IMR-90 (cell line): ENCODE measurements at regions not wholly inside any gene's neighbourhood (a gene's known extent, or its start where the extent isn't known, plus 50 kb on each side); places are given as distances from the start of the nearest gene placed in this dataset.

Experiments
- ATAC-seq: fragments of 200-7000 bp; cut with Tn5 transposase; 2 replicates; pipeline ENCODE4 v1.9.1; 2020; ENCODE audit warnings: low read depth, mild to moderate bottlenecking, moderate library complexity
- BruUV-seq: library from RNA; stranded (reverse); fragments of 400-500 nt; replicated peaks from 2 replicates; lab custom pipeline; 2021; lab: Mats Ljungman, UMichigan
- CTCF ChIA-PET: fragments of 300-600 bp; formaldehyde crosslinking; extraction: SDS; loops from one replicate; lab custom pipeline; 2021; ENCODE audit warnings: antibody characterized with exemption; lab: Yijun Ruan, JAX
- POLR2A ChIA-PET: fragments of 300-600 bp; sonication (Branson Sonifier 250); formaldehyde crosslinking; loops from one replicate; lab custom pipeline; 2022; ENCODE audit warnings: antibody characterized with exemption; ENCODE audit not compliant: unreplicated experiment; lab: Charles Lee
- DNase-seq: peaks from one replicate; pipeline ENCODE4 v3.0.0; 2013
- H2AFZ ChIP-seq: replicated peaks from 2 replicates; pipeline ENCODE3; 2013; ENCODE audit warnings: low read length, mild to moderate bottlenecking; ENCODE audit not compliant: poor library complexity
- H2AK5ac ChIP-seq: 2 replicates; pipeline ENCODE4 v1.6.1; 2013; ENCODE audit warnings: low read depth, low read length, inconsistent platforms
- H2AK9ac ChIP-seq: replicated peaks from 2 replicates; pipeline ENCODE3; 2013; ENCODE audit warnings: mild to moderate bottlenecking, low read depth, low read length, moderate library complexity; ENCODE audit not compliant: poor library complexity
- H2BK120ac ChIP-seq: 2 replicates; pipeline ENCODE4 v1.6.1; 2013; ENCODE audit warnings: low read depth, low read length, inconsistent platforms
- H2BK15ac ChIP-seq: 3 replicates; pipeline ENCODE4 v1.6.1; 2013; ENCODE audit warnings: low read depth, low read length, inconsistent platforms
- H2BK20ac ChIP-seq: 2 replicates; pipeline ENCODE4 v1.6.1; 2013; ENCODE audit warnings: low read depth, mild to moderate bottlenecking, inconsistent platforms, low read length, moderate library complexity
- H2BK5ac ChIP-seq: 2 replicates; pipeline ENCODE4 v1.6.1; 2013; ENCODE audit warnings: mild to moderate bottlenecking, low read depth, low read length, inconsistent platforms; ENCODE audit not compliant: poor library complexity, severe bottlenecking
- H3K14ac ChIP-seq: replicated peaks from 2 replicates; pipeline ENCODE4 v1.6.1; 2013; ENCODE audit warnings: low read depth, low read length, inconsistent platforms
- H3K18ac ChIP-seq: 2 replicates; pipeline ENCODE4 v1.6.1; 2013; ENCODE audit warnings: low read depth, low read length, control low read depth
- H3K23ac ChIP-seq: 2 replicates; pipeline ENCODE4 v1.6.1; 2013; ENCODE audit warnings: low read depth, low read length, inconsistent platforms
- H3K27ac ChIP-seq: 2 replicates; pipeline ENCODE4 v1.5.1; 2013; ENCODE audit warnings: mild to moderate bottlenecking, control low read depth, low read length; ENCODE audit not compliant: insufficient read depth
- H3K27me3 ChIP-seq: 2 replicates; pipeline ENCODE4 v1.6.1; 2013; ENCODE audit warnings: low read length; ENCODE audit not compliant: control insufficient read depth, insufficient read depth
- H3K36me3 ChIP-seq: 2 replicates; pipeline ENCODE4 v1.6.1; 2013; ENCODE audit warnings: low read length, mixed read lengths; ENCODE audit not compliant: control insufficient read depth, insufficient read depth
- H3K4ac ChIP-seq: 2 replicates; pipeline ENCODE4 v1.6.1; 2013; ENCODE audit warnings: low read depth, low read length, inconsistent platforms
- H3K4me1 ChIP-seq: 2 replicates; pipeline ENCODE4 v1.6.1; 2013; ENCODE audit warnings: low read length, mixed read lengths; ENCODE audit not compliant: control insufficient read depth, insufficient read depth
- H3K4me2 ChIP-seq: 2 replicates; pipeline ENCODE4 v1.6.1; 2013; ENCODE audit warnings: low read depth, mild to moderate bottlenecking, control low read depth, low read length, moderate library complexity
- H3K4me3 ChIP-seq: 2 replicates; pipeline ENCODE4 v1.5.1; 2013; ENCODE audit warnings: low read depth, mild to moderate bottlenecking, control low read depth, low read length, moderate library complexity; ENCODE audit not compliant: insufficient read depth
- H3K56ac ChIP-seq: 2 replicates; pipeline ENCODE4 v1.6.1; 2013; ENCODE audit warnings: low read length, inconsistent platforms; ENCODE audit not compliant: insufficient read depth; ENCODE audit errors: extremely low read depth
- H3K79me1 ChIP-seq, 2 experiments: 2 replicates each; pipeline ENCODE4 v1.6.1; 2013; ENCODE audit warnings: low read length in 2 of 2, inconsistent platforms in 1 of 2, low read depth in 1 of 2
- H3K9ac ChIP-seq: 2 replicates; pipeline ENCODE4 v1.6.1; 2013; ENCODE audit warnings: low read depth, low read length, control low read depth
- H3K9me1 ChIP-seq: 2 replicates; pipeline ENCODE4 v1.6.1; 2013; ENCODE audit warnings: low read length, inconsistent platforms; ENCODE audit not compliant: insufficient read depth
- H3K9me3 ChIP-seq: 2 replicates; pipeline ENCODE4 v1.6.1; 2013; ENCODE audit warnings: low read length; ENCODE audit not compliant: control insufficient read depth, insufficient read depth
- H4K20me1 ChIP-seq: 2 replicates; pipeline ENCODE4 v1.6.1; 2013; ENCODE audit warnings: low read length, inconsistent platforms; ENCODE audit not compliant: insufficient read depth
- H4K5ac ChIP-seq: 2 replicates; pipeline ENCODE4 v1.6.1; 2013; ENCODE audit warnings: mild to moderate bottlenecking, low read depth, low read length, control low read depth
- H4K8ac ChIP-seq, 2 experiments: 2 replicates each; pipeline ENCODE4 v1.6.1; 2013; ENCODE audit warnings: low read depth in 2 of 2, low read length in 2 of 2, control low read depth in 1 of 2, inconsistent platforms in 1 of 2
- H4K91ac ChIP-seq: 2 replicates; pipeline ENCODE4 v1.6.1; 2013; ENCODE audit warnings: low read depth, low read length, inconsistent platforms; ENCODE audit not compliant: insufficient read depth
- BHLHE40 ChIP-seq: fragments of 150-350 bp; IDR thresholded peaks from 2 replicates; pipeline ENCODE4 v1.6.1; 2016; ENCODE audit warnings: mild to moderate bottlenecking, low read depth, low read length
- CEBPB ChIP-seq: IDR thresholded peaks from 2 replicates; pipeline ENCODE4 v1.6.1; 2012; ENCODE audit warnings: low read depth, low read length, improper control_type of control experiment
- CHD1 ChIP-seq: IDR thresholded peaks from 2 replicates; pipeline ENCODE4 v1.6.1; 2012; ENCODE audit warnings: low read depth, low read length, improper control_type of control experiment
- FOS ChIP-seq: fragments of 150-350 bp; IDR thresholded peaks from 2 replicates; pipeline ENCODE4 v1.6.1; 2016; ENCODE audit warnings: low read depth, low read length
- MAFK ChIP-seq: IDR thresholded peaks from 2 replicates; pipeline ENCODE4 v1.6.1; 2012; ENCODE audit warnings: low read depth, low read length, improper control_type of control experiment
- MAZ ChIP-seq: IDR thresholded peaks from 2 replicates; pipeline ENCODE4 v1.6.1; 2012; ENCODE audit warnings: low read depth, mild to moderate bottlenecking, low read length, improper control_type of control experiment, moderate library complexity, borderline replicate concordance
- MXI1 ChIP-seq: IDR thresholded peaks from 2 replicates; pipeline ENCODE4 v1.6.1; 2012; ENCODE audit warnings: low read depth, mild to moderate bottlenecking, low read length, moderate library complexity, borderline replicate concordance
- NFE2L2 ChIP-seq: fragments of 150-350 bp; IDR thresholded peaks from 2 replicates; pipeline ENCODE4 v1.6.1; 2016; ENCODE audit warnings: low read depth, mild to moderate bottlenecking, low read length
- POLR2A ChIP-seq: IDR thresholded peaks from 2 replicates; pipeline ENCODE4 v1.6.1; 2012; ENCODE audit warnings: mild to moderate bottlenecking, low read depth, low read length
- RAD21 ChIP-seq: IDR thresholded peaks from 2 replicates; pipeline ENCODE4 v1.6.1; 2012; ENCODE audit warnings: low read length, improper control_type of control experiment
- RCOR1 ChIP-seq: IDR thresholded peaks from 2 replicates; pipeline ENCODE4 v1.6.1; 2012; ENCODE audit warnings: mild to moderate bottlenecking, low read length, improper control_type of control experiment; ENCODE audit not compliant: insufficient replicate concordance
- RFX5 ChIP-seq: IDR thresholded peaks from 2 replicates; pipeline ENCODE4 v1.8.0; 2012; ENCODE audit warnings: low read depth, mild to moderate bottlenecking, low read length, moderate library complexity
- SMC3 ChIP-seq: fragments of 150-350 bp; IDR thresholded peaks from 2 replicates; pipeline ENCODE4 v1.6.1; 2016; ENCODE audit warnings: low read depth, mild to moderate bottlenecking, antibody characterized with exemption, low read length, moderate library complexity
- WGBS, 2 experiments: methylation state at CpG; one replicate each; pipeline versions ENCODE4 v1.1.5 to v1.1.7; 2013; ENCODE audit warnings: missing lambda C conversion rate in 2 of 2; ENCODE audit not compliant: insufficient read length in 1 of 2; ENCODE audit errors: extremely low coverage in 2 of 2; 5-methylcytosine and 5-hydroxymethylcytosine counted together
- dilution Hi-C: fragments of 300-500 bp; cut with HindIII; formaldehyde crosslinking; loops from one replicate; pipeline ENCODE4 v1.14.3; 2018; ENCODE audit warnings: low sequenced_read_pairs; ENCODE audit not compliant: unreplicated experiment
- in situ Hi-C: fragments of 300-500 bp; cut with MboI; formaldehyde crosslinking; loops from 3 replicates; pipeline ENCODE4 v1.14.3; 2019; ENCODE audit warnings: low sequenced_read_pairs, inconsistent platforms, mixed read lengths
- intact Hi-C: fragments of 100-400 bp; cut with micrococcal nuclease; formaldehyde crosslinking; loops from 2 replicates; pipeline ENCODE4 v1.10.0; 2022
- TF ChIP-seq, protein P1 (sequence below): fragments of 150-350 bp; IDR thresholded peaks from 2 replicates; pipeline ENCODE4 v1.6.1; 2017; ENCODE audit warnings: mild to moderate bottlenecking, antibody characterized with exemption, low read length, low read depth
- TF ChIP-seq, protein P2 (sequence below): conservative IDR thresholded peaks from 2 replicates; pipeline ENCODE4 v1.5.1; 2012; ENCODE audit warnings: mild to moderate bottlenecking, low read depth, low read length, improper control_type of control experiment
- TF ChIP-seq, protein P3 (sequence below): fragments of 150-350 bp; IDR thresholded peaks from 2 replicates; pipeline ENCODE4 v1.6.1; 2016; ENCODE audit warnings: low read depth, mild to moderate bottlenecking, low read length, moderate library complexity, borderline replicate concordance

DNA sequence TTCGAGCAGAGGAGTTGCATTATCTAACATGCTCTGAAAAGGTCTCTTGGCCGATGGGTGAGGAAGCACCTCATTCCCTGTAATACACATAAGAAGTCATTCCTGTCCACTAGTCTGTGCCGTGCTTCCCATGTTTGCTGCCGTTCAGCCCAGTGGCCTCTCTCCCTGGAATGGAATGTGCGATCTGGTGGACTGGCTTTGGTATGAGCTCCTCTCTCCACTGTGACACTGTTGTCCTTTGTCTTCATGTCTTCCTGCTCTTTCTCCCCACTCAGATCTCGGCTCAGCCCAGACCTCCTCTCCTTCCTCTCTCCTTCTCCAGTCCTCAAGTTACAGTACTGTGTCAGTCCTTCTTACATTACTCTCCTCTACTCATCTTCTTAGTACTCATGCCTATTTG, 192.8 kb upstream of the KLF6 start:
- Histone ChIP-seq H3K23ac (peak overlapping the region; percentile 67; the same call in 1 of the 2 replicates), H3K27ac (no peak overlapping the region), H4K91ac (peak overlapping the region; percentile 41), H2BK20ac (peak overlapping the region; percentile 79), H3K18ac (peak overlapping the region; percentile 0; the same call in 1 of the 2 replicates), H3K4me1 (0 out of 2 replicates have a peak, but pooled peaks cover 2% of the 10 kb centered on the region), H2AFZ (peak overlapping the region; percentile 67), H3K9me3 (no peaks in the 10 kb centered on the region), H4K8ac (peak overlapping the region; percentile 5 to 74; a peak in 1 of 4 replicates), H3K4ac (peak overlapping the region; percentile 78), H3K9me1 (peaks cover 4% of the 10 kb centered on the region), H3K4me2 (no peak overlapping the region), H3K56ac (no peak overlapping the region), H3K27me3 (no peaks in the 10 kb centered on the region), H2AK9ac (peak overlapping the region; percentile 26), H3K14ac (peak overlapping the region; percentile 74), H2BK5ac (peak overlapping the region; percentile 67), H3K79me1 (no peaks in the 10 kb centered on the region), H3K36me3 (no peaks in the 10 kb centered on the region), H2AK5ac (peak overlapping the region; percentile 88), H4K20me1 (no peaks in the 10 kb centered on the region), H3K9ac (no peak overlapping the region), H3K4me3 (no peak overlapping the region), H2BK15ac (peak overlapping the region; percentile 59; the same call in 2 of the 3 replicates), H4K5ac (no peak overlapping the region), H2BK120ac (peak overlapping the region; percentile 88; the same call in 1 of the 2 replicates)
- ATAC-seq (no peak), DNase-seq (no peak)
- dilution Hi-C loops = no loop called here
- intact Hi-C loops = no loop called here
- BruUV-seq = no TSS peak
- ChIA-PET CTCF (no interaction called here), POLR2A (no interaction called here)
- WGBS, 2 experiments = no CpG with 5 or more reads among the region's 6 CpGs
- in situ Hi-C loops = no loop called here
- TF ChIP-seq, protein P1, sequence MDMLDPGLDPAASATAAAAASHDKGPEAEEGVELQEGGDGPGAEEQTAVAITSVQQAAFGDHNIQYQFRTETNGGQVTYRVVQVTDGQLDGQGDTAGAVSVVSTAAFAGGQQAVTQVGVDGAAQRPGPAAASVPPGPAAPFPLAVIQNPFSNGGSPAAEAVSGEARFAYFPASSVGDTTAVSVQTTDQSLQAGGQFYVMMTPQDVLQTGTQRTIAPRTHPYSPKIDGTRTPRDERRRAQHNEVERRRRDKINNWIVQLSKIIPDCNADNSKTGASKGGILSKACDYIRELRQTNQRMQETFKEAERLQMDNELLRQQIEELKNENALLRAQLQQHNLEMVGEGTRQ = no peak
- TF ChIP-seq RCOR1 (no peak), POLR2A (no peak), BHLHE40 (no peak), CHD1 (no peak), MAFK (no peak), SMC3 (no peak), RAD21 (no peak), RFX5 (no peak), MAZ (no peak), FOS (no peak), MXI1 (no peak), NFE2L2 (no peak), CEBPB (no peak)
- TF ChIP-seq, protein P2, sequence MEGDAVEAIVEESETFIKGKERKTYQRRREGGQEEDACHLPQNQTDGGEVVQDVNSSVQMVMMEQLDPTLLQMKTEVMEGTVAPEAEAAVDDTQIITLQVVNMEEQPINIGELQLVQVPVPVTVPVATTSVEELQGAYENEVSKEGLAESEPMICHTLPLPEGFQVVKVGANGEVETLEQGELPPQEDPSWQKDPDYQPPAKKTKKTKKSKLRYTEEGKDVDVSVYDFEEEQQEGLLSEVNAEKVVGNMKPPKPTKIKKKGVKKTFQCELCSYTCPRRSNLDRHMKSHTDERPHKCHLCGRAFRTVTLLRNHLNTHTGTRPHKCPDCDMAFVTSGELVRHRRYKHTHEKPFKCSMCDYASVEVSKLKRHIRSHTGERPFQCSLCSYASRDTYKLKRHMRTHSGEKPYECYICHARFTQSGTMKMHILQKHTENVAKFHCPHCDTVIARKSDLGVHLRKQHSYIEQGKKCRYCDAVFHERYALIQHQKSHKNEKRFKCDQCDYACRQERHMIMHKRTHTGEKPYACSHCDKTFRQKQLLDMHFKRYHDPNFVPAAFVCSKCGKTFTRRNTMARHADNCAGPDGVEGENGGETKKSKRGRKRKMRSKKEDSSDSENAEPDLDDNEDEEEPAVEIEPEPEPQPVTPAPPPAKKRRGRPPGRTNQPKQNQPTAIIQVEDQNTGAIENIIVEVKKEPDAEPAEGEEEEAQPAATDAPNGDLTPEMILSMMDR = no peak
- TF ChIP-seq, protein P3, sequence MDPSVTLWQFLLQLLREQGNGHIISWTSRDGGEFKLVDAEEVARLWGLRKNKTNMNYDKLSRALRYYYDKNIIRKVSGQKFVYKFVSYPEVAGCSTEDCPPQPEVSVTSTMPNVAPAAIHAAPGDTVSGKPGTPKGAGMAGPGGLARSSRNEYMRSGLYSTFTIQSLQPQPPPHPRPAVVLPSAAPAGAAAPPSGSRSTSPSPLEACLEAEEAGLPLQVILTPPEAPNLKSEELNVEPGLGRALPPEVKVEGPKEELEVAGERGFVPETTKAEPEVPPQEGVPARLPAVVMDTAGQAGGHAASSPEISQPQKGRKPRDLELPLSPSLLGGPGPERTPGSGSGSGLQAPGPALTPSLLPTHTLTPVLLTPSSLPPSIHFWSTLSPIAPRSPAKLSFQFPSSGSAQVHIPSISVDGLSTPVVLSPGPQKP = no peak
